GM23248 (cell line): ENCODE measurements at regions not wholly inside any gene's neighbourhood (a gene's known extent, or its start where the extent isn't known, plus 50 kb on each side); places are given as distances from the start of the nearest gene placed in this dataset.

ENCODE experiments used
- EZH2 ChIP-seq: fragments of 200-600 bp; sonication (generic); IDR thresholded peaks from 2 replicates; pipeline ENCODE4 v1.6.1; 2018; ENCODE audit warnings: antibody characterized with exemption, mild to moderate bottlenecking; ENCODE audit not compliant: insufficient read depth, poor library complexity, severe bottlenecking
- EZH2phosphoT487 ChIP-seq: fragments of 200-600 bp; sonication (generic); IDR thresholded peaks from 2 replicates; pipeline ENCODE4 v1.6.1; 2018; ENCODE audit warnings: antibody characterized with exemption, moderate library complexity, mild to moderate bottlenecking, low read depth; ENCODE audit not compliant: insufficient read depth

GRCh38 chr3:72099326-72100079 lies 314.6 kb upstream of the PROK2 start:
- TF ChIP-seq EZH2 (no peak), EZH2phosphoT487 (no peak)
